ENCODE measurements at regions not wholly inside any gene's neighbourhood (a gene's known extent, or its start where the extent isn't known, plus 50 kb on each side); places are given as distances from the start of the nearest gene placed in this dataset.

DNA sequence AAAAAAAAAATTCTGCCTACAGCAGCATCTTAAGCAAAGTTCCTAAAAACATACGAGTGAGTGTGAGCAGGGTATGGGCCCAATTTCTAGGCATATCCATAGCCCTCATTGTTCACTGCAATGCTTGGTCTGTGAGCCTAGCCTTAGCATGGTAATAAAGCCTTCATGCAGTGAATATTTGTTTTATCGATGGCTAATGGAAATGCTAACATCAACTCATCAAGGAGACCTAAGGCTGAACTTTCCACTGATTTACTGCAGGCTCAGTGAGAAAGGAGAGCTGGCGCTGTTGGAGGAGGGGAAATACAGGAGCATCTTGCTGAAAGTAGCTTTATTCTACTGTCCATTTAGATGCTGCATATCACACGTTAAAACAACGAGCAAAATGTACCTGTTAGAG, 139.6 kb upstream of the DTNBP1 start:
- H3K4me3 Mint-ChIP-seq = no peak overlapping the region
- no peak overlapping the region for H3K27ac Mint-ChIP-seq
- peaks cover 4% of the 10 kb centered on the region for H3K36me3 Mint-ChIP-seq (ENCODE audit: low read depth)
- H3K9me3 Mint-ChIP-seq = peaks cover 10% of the 10 kb centered on the region
- peaks cover 5% of the 10 kb centered on the region for H3K27me3 Mint-ChIP-seq
- intact Hi-C loops (cut with micrococcal nuclease) = no loop called here
- peaks cover 13% of the 10 kb centered on the region for H3K4me1 Mint-ChIP-seq (ENCODE audit: low read depth)

DNA sequence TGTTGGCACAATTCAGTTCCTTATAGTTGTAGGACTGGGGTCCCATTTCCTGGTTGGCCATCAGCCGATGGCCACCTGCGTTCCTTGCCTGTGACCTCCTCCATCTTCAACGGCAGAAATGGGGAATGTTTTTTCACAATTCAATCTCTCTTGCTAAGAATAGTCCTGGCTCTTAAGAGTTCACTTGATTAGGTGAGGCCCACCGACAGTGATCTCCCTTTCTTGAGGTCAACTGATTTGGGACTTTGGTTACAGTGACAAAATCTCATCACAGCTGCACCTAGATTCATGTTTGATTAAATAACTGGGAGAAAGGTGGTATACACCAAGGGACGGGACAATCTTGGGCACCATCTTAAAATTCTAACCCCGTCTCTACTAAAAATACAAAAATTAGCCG, 139.1 kb upstream of the DTNBP1 start:
- intact Hi-C loops (cut with micrococcal nuclease) = no loop called here
- Mint-ChIP-seq H3K27ac (no peak overlapping the region), H3K27me3 (peaks cover 5% of the 10 kb centered on the region), H3K4me3 (no peak overlapping the region), H3K4me1 (ENCODE audit: low read depth) (peaks cover 13% of the 10 kb centered on the region), H3K36me3 (ENCODE audit: low read depth) (peaks cover 10% of the 10 kb centered on the region), H3K9me3 (peaks cover 16% of the 10 kb centered on the region)

DNA sequence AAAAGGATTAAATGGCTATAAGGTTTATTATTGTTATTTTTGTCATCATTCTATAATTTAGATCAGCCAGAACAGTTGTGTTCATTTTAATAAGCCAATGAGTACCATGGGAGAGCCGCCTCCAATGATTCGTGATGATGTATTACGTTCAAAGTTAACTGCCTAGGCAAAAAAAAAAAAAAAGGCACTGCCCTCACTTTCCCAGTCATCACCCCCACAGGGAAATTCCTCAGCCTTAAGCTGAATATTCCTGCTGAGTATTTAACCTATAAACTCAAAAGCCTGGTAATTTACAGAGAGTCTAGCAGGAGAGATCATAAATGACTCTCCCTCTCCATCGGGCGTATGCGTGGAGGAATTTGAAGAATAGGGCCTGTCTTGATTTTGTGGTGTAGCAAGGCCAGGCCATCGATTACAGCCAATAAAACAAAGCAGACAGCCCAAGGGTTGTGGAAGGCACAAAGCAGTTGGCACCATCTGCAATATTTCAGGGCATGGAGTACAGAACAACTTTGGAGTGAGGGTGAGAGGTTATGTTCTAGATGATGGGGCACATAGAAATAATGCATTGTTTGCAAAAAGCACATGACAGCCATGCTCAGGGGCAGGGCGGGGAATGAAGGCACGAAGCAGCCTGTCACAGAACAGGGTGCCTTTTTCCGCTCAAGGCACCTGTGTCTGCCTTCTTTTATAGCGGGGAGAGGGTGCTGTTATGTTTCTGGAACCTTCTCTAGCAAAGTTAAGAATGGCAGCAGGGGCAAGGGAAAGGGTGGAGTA, 138.2 kb upstream of the DTNBP1 start:
- peaks cover 12% of the 10 kb centered on the region for H3K36me3 Mint-ChIP-seq (ENCODE audit: low read depth)
- peaks cover 19% of the 10 kb centered on the region for H3K4me1 Mint-ChIP-seq (ENCODE audit: low read depth)
- H3K27ac Mint-ChIP-seq = no peak overlapping the region
- intact Hi-C loops (cut with micrococcal nuclease) = no loop called here
- H3K4me3 Mint-ChIP-seq = no peak overlapping the region
- H3K27me3 Mint-ChIP-seq = peaks cover 5% of the 10 kb centered on the region
- peaks cover 20% of the 10 kb centered on the region for H3K9me3 Mint-ChIP-seq

DNA sequence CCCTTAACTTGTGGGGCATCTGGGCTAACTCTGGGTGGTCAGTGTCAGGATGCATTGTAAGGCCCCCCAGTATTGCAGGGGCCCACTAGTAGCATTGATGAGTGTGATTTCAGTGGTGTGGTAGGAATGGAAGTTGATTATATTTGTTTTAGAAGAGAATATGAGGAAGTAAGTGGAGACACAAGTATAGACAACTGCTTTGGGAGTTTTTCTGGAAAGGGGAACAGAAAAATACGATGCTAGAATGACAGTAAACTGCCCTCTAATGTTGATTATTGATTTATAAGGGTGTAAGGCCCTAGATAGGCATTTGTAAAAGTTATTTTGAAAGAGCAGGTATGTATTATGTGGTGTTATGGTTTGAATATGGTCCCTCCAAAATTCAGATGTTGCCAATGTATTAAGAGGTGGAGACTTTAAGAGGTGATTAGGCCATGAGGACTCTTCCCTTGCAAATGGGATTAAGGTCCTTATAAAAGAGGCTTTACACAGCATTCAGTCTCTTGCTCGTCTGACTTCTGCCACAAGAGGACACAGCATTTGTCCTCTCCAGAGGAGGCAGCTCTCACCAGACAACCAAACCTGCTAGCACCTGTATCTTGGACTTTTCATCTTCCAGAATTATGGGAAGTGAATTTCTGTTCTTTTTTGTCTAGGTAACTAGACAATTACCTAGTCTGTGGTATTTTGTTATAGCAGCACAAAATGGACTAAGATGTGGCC, 135.9 kb upstream of the DTNBP1 start:
- peaks cover 24% of the 10 kb centered on the region for H3K4me1 Mint-ChIP-seq (ENCODE audit: low read depth)
- H3K27ac Mint-ChIP-seq = peak overlapping the region; percentile 61
- peaks cover 20% of the 10 kb centered on the region for H3K9me3 Mint-ChIP-seq
- intact Hi-C loops (cut with micrococcal nuclease) = no loop called here
- no peak overlapping the region for H3K4me3 Mint-ChIP-seq
- no peaks in the 10 kb centered on the region for H3K27me3 Mint-ChIP-seq
- H3K36me3 Mint-ChIP-seq (ENCODE audit: low read depth) = peaks cover 12% of the 10 kb centered on the region

DNA sequence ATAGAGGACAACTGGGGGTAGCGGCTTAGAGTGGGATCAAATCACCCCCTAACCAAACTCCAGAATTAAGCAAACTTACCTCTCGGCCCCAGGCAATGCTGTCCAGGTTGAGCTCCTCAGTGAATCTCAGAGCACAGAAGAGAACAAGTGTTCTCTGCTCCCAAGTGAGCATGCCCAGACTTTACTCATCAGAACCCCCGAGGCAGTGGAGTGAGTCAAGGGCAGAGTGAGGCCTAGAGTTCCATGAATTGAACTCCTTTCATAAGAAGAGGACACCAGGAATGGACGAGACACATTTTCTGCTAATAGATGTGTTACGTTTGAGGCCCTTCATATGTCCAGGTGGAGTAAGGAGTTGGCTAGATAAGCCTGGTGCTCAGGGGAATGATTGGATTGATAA, 134.0 kb upstream of the DTNBP1 start:
- no peaks in the 10 kb centered on the region for H3K27me3 Mint-ChIP-seq
- intact Hi-C loops (cut with micrococcal nuclease) = no loop called here
- H3K27ac Mint-ChIP-seq = no peak overlapping the region
- peaks cover 12% of the 10 kb centered on the region for H3K36me3 Mint-ChIP-seq (ENCODE audit: low read depth)
- H3K4me1 Mint-ChIP-seq (ENCODE audit: low read depth) = peaks cover 32% of the 10 kb centered on the region
- no peak overlapping the region for H3K4me3 Mint-ChIP-seq
- H3K9me3 Mint-ChIP-seq = peaks cover 20% of the 10 kb centered on the region

DNA sequence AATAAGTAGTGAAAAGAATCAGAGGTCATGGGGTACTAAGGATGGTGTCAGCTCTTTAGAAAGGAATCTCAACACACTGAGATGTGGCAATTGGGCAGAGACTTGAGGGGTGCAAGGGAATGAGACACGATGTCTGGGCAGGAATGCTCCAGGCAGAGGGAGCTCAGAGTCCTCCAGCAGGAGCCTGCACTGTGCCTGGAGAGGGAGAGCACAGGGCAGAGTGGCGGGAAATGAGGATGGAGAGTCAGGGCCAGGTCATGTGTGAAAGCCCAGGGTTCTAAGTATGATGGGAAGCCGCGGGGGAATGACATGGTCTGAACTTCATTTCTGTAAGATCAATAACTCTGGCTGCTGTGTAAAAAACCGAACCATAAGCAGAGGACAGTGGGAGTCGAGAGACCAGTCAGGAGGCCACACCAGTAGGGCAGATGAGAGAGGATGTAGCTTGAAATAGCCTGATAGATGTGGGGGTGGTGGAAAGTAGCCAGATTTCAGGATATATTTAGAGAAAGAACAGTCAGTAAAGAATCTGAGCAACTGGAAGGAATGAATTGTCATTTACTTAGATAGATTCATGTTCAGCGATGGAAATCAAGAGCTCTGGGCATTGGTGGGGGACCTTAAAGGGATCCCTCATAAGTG, 133.4 kb upstream of the DTNBP1 start:
- Mint-ChIP-seq H3K36me3 (ENCODE audit: low read depth) (peaks cover 12% of the 10 kb centered on the region), H3K27ac (peak overlapping the region; percentile 57), H3K4me3 (no peak overlapping the region), H3K9me3 (peaks cover 20% of the 10 kb centered on the region), H3K4me1 (ENCODE audit: low read depth) (peaks cover 38% of the 10 kb centered on the region), H3K27me3 (no peaks in the 10 kb centered on the region)
- intact Hi-C loops (cut with micrococcal nuclease) = no loop called here

DNA sequence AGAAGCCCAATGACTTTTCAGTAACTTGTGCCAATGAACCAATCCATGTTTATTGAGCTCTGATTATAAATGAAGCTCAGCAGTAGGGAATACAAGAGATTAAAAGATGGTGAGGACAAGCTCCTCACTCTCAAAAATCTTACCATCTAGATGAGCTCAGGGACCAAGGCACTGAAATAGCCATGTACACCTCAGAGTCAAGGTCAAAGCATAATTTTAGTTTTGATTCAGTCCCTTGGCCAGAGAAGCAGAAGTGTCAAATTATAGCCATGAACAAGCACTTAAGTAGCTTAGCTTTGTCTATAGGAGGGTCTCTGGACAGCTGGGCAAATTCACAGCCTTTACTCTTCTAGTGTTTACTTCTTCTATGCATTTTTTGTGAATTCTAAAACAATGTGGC, 131.0 kb upstream of the DTNBP1 start:
- H3K36me3 Mint-ChIP-seq (ENCODE audit: low read depth) = peaks cover 12% of the 10 kb centered on the region
- no peak overlapping the region for H3K4me3 Mint-ChIP-seq
- peaks cover 41% of the 10 kb centered on the region for H3K4me1 Mint-ChIP-seq (ENCODE audit: low read depth)
- H3K27ac Mint-ChIP-seq = no peak overlapping the region
- H3K9me3 Mint-ChIP-seq = peaks cover 25% of the 10 kb centered on the region
- intact Hi-C loops (cut with micrococcal nuclease) = no loop called here
- H3K27me3 Mint-ChIP-seq = no peaks in the 10 kb centered on the region

DNA sequence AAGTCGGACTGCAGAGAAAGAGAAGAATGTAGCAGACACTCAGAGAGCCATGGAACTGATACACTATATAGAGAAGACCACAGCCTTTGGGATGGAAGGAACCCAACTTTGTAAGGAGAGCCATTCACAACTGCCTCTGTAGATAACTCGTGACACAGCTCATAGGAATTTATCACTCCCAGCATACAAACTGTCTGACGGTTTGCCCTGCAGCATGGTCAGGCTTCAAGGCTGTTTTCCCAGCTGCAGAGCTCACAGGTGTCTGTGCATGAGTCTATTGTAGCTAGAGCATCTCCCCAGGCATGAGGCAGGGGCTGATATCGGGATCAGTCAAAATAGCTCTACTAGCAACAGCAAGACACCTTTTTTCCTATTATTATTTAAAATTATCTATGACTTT, 130.5 kb upstream of the DTNBP1 start:
- Mint-ChIP-seq H3K4me1 (ENCODE audit: low read depth) (peaks cover 36% of the 10 kb centered on the region), H3K4me3 (no peak overlapping the region)

DNA sequence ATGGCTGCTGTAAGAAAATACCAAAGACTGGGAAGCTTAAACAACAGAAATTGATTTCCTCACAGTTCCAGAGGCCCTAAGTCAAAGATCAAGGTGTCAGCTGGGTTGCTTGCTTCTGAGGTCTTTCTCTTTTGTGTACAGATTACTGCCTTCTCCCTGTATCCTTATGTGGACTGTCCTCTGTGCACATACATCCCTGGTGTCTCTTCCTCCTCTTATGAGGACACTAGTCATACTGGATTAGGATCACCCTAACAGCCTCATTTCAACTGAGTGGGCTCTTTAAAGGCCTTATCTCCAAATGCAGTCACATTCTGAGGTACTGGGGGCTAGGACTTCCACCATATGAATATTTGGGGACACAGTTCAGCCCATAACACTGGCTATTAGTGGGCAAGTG, 130.0 kb upstream of the DTNBP1 start:
- Mint-ChIP-seq H3K4me1 (ENCODE audit: low read depth) (peaks cover 34% of the 10 kb centered on the region), H3K9me3 (peaks cover 29% of the 10 kb centered on the region), H3K27ac (no peak overlapping the region), H3K27me3 (no peaks in the 10 kb centered on the region), H3K36me3 (ENCODE audit: low read depth) (peaks cover 12% of the 10 kb centered on the region), H3K4me3 (no peak overlapping the region)
- intact Hi-C loops (cut with micrococcal nuclease) = no loop called here

More for the DNA sequence above, 130.5 kb upstream of the DTNBP1 start:
- intact Hi-C loops (cut with micrococcal nuclease) = no loop called here
- H3K36me3 Mint-ChIP-seq (ENCODE audit: low read depth) = peaks cover 12% of the 10 kb centered on the region
- no peak overlapping the region for H3K27ac Mint-ChIP-seq
- H3K27me3 Mint-ChIP-seq = no peaks in the 10 kb centered on the region
- H3K9me3 Mint-ChIP-seq = peaks cover 29% of the 10 kb centered on the region

DNA sequence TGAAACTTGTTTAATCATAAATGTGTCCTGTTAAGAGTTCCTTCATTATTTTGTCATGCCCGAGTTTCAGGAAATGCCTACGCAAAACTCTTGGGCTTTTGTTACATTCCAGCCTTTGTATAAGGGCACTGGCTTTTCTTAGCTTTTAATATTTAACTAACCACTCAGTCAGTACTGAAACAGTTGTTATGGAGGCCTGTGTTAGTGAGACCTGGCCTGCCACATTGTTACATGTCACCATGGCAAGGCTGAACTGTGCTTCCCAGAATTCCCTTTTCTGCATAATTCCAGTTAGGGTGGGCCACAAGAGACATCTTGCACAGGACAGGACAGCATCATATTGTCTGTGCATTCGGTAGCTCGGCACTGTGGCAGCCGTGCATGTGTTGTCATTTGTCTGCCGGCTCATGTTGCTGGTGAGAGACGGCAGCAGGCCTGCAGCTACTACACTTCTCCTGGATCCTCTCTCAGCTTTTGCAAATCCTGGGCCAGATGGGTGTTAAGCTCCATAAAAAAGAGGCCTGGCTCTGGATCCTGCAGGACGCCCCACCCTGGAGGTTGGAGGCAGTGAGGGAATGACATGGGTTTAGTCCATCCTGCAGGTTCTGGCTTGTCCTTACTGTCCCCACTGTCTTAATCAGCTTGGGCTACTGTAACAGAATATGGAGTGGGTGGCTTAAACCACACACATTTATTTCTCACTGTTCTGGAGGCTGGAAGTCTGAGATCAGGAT, 128.8 kb upstream of the DTNBP1 start:
- Mint-ChIP-seq H3K36me3 (ENCODE audit: low read depth) (no peaks in the 10 kb centered on the region), H3K27ac (no peak overlapping the region), H3K9me3 (peaks cover 25% of the 10 kb centered on the region), H3K27me3 (no peaks in the 10 kb centered on the region), H3K4me3 (no peak overlapping the region), H3K4me1 (ENCODE audit: low read depth) (peaks cover 34% of the 10 kb centered on the region)
- intact Hi-C loops (cut with micrococcal nuclease) = no loop called here

DNA sequence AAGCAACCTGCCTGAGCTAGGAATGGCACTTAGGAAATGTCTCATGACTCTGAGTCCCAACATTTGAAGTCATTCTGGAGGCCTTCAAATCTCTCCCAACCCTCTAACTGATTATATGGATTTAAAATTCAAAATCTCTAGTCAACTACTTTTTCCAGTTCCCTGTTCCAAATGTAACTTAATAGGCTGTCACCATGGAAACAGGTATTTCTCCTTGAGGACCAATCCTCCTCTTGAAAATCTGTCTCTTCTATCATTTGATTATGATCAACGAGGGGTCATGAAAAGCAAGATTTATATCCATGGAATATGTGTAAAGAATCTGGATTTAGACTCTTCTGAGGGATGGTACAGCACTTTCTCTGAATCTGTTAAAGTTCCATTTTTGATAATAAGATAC, 127.3 kb upstream of the DTNBP1 start:
- intact Hi-C loops (cut with micrococcal nuclease) = no loop called here
- H3K27ac Mint-ChIP-seq = no peak overlapping the region
- peaks cover 23% of the 10 kb centered on the region for H3K4me1 Mint-ChIP-seq (ENCODE audit: low read depth)
- no peaks in the 10 kb centered on the region for H3K27me3 Mint-ChIP-seq
- no peaks in the 10 kb centered on the region for H3K36me3 Mint-ChIP-seq (ENCODE audit: low read depth)
- no peak overlapping the region for H3K4me3 Mint-ChIP-seq
- peaks cover 35% of the 10 kb centered on the region for H3K9me3 Mint-ChIP-seq

DNA sequence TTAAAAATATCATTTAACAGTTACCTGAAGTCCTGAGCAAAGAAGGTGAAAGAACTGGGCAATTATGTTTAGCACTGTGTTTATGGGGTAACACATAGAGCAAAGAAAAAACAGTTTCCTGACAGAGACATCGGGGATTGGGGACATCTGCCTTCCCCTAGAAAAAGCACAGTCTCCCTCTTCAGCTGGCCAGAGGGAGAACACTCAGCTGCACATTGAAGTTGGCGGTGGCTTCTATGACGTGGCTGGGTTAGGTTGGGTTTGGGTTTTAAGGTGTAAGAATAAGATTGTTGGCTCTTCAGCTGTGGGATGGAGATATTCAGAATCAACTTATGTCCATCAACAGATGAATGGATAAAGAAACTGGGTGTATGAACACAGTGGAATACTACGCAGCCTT, 124.0 kb upstream of the DTNBP1 start:
- H3K4me3 Mint-ChIP-seq = no peak overlapping the region
- intact Hi-C loops (cut with micrococcal nuclease) = no loop called here

DNA sequence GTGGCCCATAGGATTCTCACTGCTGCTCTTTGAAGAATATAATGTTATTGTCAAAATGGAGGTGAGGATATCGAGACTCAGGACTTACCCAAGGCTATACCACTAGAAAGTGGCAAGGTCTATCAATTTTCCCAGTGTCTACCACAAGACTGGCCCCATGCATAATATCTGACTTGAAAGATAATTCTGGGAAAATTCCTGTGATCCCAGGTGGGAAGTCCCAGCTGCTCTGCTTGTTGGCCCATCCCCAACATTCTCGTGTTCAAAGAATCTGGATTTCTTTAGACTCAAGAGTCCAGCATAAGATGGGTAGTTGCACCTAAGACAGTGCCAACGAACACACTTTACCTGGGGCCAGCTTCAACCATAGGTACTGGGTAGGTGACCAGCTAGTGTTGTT, 120.7 kb upstream of the DTNBP1 start:
- H3K27me3 Mint-ChIP-seq = peaks cover 4% of the 10 kb centered on the region
- H3K4me1 Mint-ChIP-seq (ENCODE audit: low read depth) = no peaks in the 10 kb centered on the region
- peaks cover 26% of the 10 kb centered on the region for H3K9me3 Mint-ChIP-seq

More for the DNA sequence above, 124.0 kb upstream of the DTNBP1 start:
- peaks cover 35% of the 10 kb centered on the region for H3K9me3 Mint-ChIP-seq
- peaks cover 15% of the 10 kb centered on the region for H3K4me1 Mint-ChIP-seq (ENCODE audit: low read depth)
- no peak overlapping the region for H3K27ac Mint-ChIP-seq
- H3K27me3 Mint-ChIP-seq = no peaks in the 10 kb centered on the region
- no peaks in the 10 kb centered on the region for H3K36me3 Mint-ChIP-seq (ENCODE audit: low read depth)

DNA sequence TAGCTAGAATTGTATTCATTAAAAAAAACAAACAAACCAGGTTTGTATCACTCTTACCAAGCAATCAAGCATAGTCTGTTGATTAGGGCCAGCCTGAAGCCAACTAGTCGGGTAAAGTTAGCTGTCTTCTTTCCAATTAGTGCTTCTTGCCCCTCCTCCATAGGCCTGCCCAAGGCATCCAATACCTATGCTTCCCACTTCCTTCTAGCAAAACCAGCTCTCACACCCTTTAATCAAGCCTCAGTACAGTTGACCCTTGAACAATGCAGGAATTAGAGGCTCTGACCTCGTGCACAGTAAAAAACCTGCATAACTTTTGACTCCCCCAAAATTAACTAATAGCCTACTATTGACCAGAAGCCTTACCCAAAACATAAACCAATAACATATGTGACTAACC, 119.1 kb upstream of the DTNBP1 start:
- H3K27me3 Mint-ChIP-seq = peaks cover 4% of the 10 kb centered on the region
- H3K4me1 Mint-ChIP-seq (ENCODE audit: low read depth) = no peaks in the 10 kb centered on the region
- H3K4me3 Mint-ChIP-seq = no peak overlapping the region
- H3K9me3 Mint-ChIP-seq = peaks cover 13% of the 10 kb centered on the region
- no peaks in the 10 kb centered on the region for H3K36me3 Mint-ChIP-seq (ENCODE audit: low read depth)
- no peak overlapping the region for H3K27ac Mint-ChIP-seq
- intact Hi-C loops (cut with micrococcal nuclease) = no loop called here

More for the DNA sequence above, 120.7 kb upstream of the DTNBP1 start:
- Mint-ChIP-seq H3K27ac (no peak overlapping the region), H3K36me3 (ENCODE audit: low read depth) (no peaks in the 10 kb centered on the region), H3K4me3 (no peak overlapping the region)
- intact Hi-C loops (cut with micrococcal nuclease) = no loop called here

Measured in dendritic cell treated with granulocyte-macrophage colony-stimulating factor and Interleukin-4, amounts not matched to agents 40 ng/mL and 50 ng/mL, for 4 days (primary cell).